ENCODE measurements at regions not wholly inside any gene's neighbourhood (a gene's known extent, or its start where the extent isn't known, plus 50 kb on each side); places are given as distances from the start of the nearest gene placed in this dataset.

DNA sequence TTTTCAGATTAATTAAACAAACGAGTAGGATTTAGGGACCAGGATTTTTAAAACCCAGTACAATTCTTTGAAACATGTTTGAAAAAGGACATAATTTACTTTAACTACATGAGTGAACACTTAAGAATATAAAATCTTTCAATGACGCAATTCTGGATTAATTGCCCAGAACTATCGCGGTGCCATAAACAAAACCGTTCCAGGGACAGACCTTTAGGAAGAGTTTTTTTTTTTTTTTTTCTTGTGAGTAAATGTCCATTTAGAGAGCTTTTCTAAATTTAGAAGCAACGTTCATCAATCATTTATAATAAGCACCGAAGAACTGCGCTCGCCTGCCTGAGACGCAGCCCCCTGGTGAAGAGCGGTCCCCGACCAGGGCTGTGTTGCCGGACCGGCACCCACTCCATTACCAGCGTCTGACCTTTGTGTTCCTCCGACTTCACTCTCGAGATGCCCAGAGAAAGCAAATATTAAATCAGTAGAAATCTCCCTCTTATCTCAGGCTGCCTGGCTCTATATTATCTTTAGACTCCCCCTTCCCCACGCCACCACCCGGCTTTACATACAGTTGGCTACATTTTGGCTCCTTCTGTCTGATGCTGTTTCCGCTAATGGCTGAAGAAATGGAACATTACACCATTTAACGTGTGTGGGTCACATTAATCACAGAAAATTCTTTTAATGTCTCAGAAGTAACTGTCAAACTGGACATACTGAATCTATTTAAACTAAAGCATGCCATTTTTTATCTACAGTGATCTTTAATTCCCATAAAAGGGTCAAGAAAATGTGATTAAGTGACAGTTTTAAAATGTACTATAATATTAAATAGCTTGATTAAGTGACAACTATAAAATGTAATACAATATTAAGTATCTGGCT, 364.0 kb upstream of the MEIS1 start:
- TF ChIP-seq, protein P1, sequence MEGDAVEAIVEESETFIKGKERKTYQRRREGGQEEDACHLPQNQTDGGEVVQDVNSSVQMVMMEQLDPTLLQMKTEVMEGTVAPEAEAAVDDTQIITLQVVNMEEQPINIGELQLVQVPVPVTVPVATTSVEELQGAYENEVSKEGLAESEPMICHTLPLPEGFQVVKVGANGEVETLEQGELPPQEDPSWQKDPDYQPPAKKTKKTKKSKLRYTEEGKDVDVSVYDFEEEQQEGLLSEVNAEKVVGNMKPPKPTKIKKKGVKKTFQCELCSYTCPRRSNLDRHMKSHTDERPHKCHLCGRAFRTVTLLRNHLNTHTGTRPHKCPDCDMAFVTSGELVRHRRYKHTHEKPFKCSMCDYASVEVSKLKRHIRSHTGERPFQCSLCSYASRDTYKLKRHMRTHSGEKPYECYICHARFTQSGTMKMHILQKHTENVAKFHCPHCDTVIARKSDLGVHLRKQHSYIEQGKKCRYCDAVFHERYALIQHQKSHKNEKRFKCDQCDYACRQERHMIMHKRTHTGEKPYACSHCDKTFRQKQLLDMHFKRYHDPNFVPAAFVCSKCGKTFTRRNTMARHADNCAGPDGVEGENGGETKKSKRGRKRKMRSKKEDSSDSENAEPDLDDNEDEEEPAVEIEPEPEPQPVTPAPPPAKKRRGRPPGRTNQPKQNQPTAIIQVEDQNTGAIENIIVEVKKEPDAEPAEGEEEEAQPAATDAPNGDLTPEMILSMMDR (conservative IDR thresholded peaks at IDR 0.05; ENCODE audit: low read depth, low read length), result no peak
- TF ChIP-seq RAD21 (IDR thresholded peaks at IDR 0.05; ENCODE audit: low read length) (no peak), POLR2A (IDR thresholded peaks at IDR 0.05; ENCODE audit: low read depth, low read length) (no peak), CEBPB (IDR thresholded peaks at IDR 0.05; ENCODE audit: low read depth, low read length) (no peak), RCOR1 (IDR thresholded peaks at IDR 0.05; ENCODE audit: insufficient replicate concordance, low read length) (no peak)

Data from IMR-90 (cell line).